Bronchial epithelial cell (primary cell): ENCODE measurements at regions not wholly inside any gene's neighbourhood (a gene's known extent, or its start where the extent isn't known, plus 50 kb on each side); places are given as distances from the start of the nearest gene placed in this dataset.

ENCODE experiments used
- DNase-seq: peaks from one replicate; pipeline ENCODE4 v3.0.0-alpha.2; 2010; ENCODE audit warnings: low read depth
- FAIRE-seq: peaks from 2 replicates; lab custom pipeline; 2011; peaks lifted over from hg19 to GRCh38; lab: Jason Lieb, UNC
- H3K27me3 ChIP-seq: 2 replicates; pipeline ENCODE4 v1.5.1; 2011; ENCODE audit warnings: low read length; ENCODE audit not compliant: control insufficient read depth, insufficient read depth
- H3K36me3 ChIP-seq: 2 replicates; pipeline ENCODE4 v1.5.1; 2011; ENCODE audit warnings: low read length; ENCODE audit not compliant: control insufficient read depth, insufficient read depth
- H3K4me3 ChIP-seq: 2 replicates; pipeline ENCODE4 v1.5.1; 2011; ENCODE audit warnings: mild to moderate bottlenecking, low read depth, low read length, control low read depth
- CTCF ChIP-seq: IDR thresholded peaks from 2 replicates; pipeline ENCODE4 v1.5.1; 2011; ENCODE audit warnings: mild to moderate bottlenecking, moderate library complexity, low read length, control low read depth, inconsistent platforms; ENCODE audit not compliant: insufficient read depth, severe bottlenecking

GRCh38 chr11:22555881-22556280 lies 69.7 kb downstream of the FANCF start:
- no peaks in the 10 kb centered on the region for H3K36me3 ChIP-seq
- no peak for TF ChIP-seq CTCF
- no peaks in the 10 kb centered on the region for H3K27me3 ChIP-seq
- H3K4me3 ChIP-seq = no peak overlapping the region
- no peak for FAIRE-seq
- no peak for DNase-seq

GRCh38 chr11:22554221-22554620 lies 71.4 kb downstream of the FANCF start:
- no peak for TF ChIP-seq CTCF
- no peaks in the 10 kb centered on the region for H3K27me3 ChIP-seq
- FAIRE-seq (no peak), DNase-seq (no peak)
- H3K4me3 ChIP-seq = no peak overlapping the region
- H3K36me3 ChIP-seq = no peaks in the 10 kb centered on the region

GRCh38 chr11:22552885-22553284 lies 72.7 kb downstream of the FANCF start:
- TF ChIP-seq CTCF = no peak
- Histone ChIP-seq H3K36me3 (no peaks in the 10 kb centered on the region), H3K27me3 (no peaks in the 10 kb centered on the region), H3K4me3 (no peak overlapping the region)
- DNase-seq (no peak), FAIRE-seq (no peak)

GRCh38 chr11:22546746-22547145 lies 78.9 kb downstream of the FANCF start:
- Histone ChIP-seq H3K27me3 (no peaks in the 10 kb centered on the region), H3K36me3 (no peaks in the 10 kb centered on the region), H3K4me3 (no peak overlapping the region)
- FAIRE-seq (no peak), DNase-seq (no peak)
- no peak for TF ChIP-seq CTCF

- FAIRE-seq = no peak
These were observed 82.4 kb downstream of the FANCF start for GRCh38 chr11:22543261-22543660.

More at GRCh38 chr11:22543261-22543660, 82.4 kb downstream of the FANCF start:
- H3K4me3 ChIP-seq = no peak overlapping the region
- no peaks in the 10 kb centered on the region for H3K27me3 ChIP-seq
- H3K36me3 ChIP-seq = no peaks in the 10 kb centered on the region
- no peak for DNase-seq
- TF ChIP-seq CTCF = no peak
